MM.1S (cell line): ENCODE measurements at regions not wholly inside any gene's neighbourhood (a gene's known extent, or its start where the extent isn't known, plus 50 kb on each side); places are given as distances from the start of the nearest gene placed in this dataset.

Experiments used
- EZH2 ChIP-seq: fragments of 300-600 bp; sonication (generic); optimal IDR thresholded peaks from 2 replicates; pipeline ENCODE3; 2017; ENCODE audit warnings: low read depth, mild to moderate bottlenecking, antibody characterized with exemption, low read length, mixed read lengths
- TF ChIP-seq, protein P1 (sequence below): fragments of 300-600 bp; sonication (generic); IDR thresholded peaks from 2 replicates; pipeline ENCODE4 v1.5.1; 2016; ENCODE audit warnings: antibody characterized with exemption, low read length, mixed read lengths

DNA sequence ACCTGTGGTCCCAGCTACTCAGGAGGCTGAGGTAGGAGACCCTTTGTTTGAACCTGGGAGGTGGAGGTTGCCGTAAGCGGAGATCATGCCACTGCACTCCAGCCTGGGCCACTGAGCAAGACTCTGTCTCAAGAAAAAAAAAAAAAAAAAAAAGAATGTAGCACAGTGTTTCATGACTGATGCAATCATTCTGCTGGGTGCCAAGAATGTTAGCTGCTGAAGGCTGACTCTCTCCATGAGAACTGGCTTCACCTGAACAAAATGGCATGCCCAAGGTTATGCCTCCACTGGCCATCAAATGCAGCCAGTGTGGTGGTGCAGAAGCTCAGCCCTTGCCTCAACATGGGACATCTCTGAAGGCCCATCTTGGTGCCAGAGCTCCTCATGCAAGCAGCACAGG is 412.1 kb downstream of the ADAM29 start:
- TF ChIP-seq, protein P1, sequence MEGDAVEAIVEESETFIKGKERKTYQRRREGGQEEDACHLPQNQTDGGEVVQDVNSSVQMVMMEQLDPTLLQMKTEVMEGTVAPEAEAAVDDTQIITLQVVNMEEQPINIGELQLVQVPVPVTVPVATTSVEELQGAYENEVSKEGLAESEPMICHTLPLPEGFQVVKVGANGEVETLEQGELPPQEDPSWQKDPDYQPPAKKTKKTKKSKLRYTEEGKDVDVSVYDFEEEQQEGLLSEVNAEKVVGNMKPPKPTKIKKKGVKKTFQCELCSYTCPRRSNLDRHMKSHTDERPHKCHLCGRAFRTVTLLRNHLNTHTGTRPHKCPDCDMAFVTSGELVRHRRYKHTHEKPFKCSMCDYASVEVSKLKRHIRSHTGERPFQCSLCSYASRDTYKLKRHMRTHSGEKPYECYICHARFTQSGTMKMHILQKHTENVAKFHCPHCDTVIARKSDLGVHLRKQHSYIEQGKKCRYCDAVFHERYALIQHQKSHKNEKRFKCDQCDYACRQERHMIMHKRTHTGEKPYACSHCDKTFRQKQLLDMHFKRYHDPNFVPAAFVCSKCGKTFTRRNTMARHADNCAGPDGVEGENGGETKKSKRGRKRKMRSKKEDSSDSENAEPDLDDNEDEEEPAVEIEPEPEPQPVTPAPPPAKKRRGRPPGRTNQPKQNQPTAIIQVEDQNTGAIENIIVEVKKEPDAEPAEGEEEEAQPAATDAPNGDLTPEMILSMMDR = no peak
- TF ChIP-seq EZH2 = no peak
